IPS-18c (cell line): ENCODE measurements at regions not wholly inside any gene's neighbourhood (a gene's known extent, or its start where the extent isn't known, plus 50 kb on each side); places are given as distances from the start of the nearest gene placed in this dataset.
"Not testable (repeated sequence)": the region's sequence is repeated elsewhere in the genome, so short reads cannot be mapped to it uniquely, and the experiment has no call there.

Source experiments
- H3K4me3 ChIP-seq: 2 replicates; pipeline ENCODE4 v1.7.0; 2013; ENCODE audit warnings: low read depth, mild to moderate bottlenecking, low read length, moderate library complexity; ENCODE audit not compliant: insufficient read depth
- H3K9me3 ChIP-seq: one replicate; pipeline ENCODE4 v1.6.1; 2013; ENCODE audit warnings: mild to moderate bottlenecking, low read length, moderate library complexity; ENCODE audit not compliant: control insufficient read depth, insufficient read depth

DNA sequence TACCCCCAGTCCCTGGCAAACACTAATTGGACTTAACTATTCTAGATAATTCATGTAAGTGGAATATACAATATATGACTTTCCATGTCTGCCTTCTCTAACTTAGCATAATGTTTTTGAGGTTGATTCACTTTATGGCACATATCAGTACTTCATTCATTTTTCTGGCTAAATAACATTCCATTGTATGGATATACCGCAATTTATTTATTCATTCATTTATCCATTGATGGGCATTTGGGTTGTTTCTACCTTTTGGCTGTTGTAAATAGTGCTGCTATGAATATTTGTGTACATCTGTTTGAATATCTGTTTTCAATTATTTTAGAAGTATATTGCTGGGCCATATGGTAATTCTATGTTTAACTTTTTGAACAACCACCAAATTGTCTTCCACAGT, 616.3 kb downstream of the UTRN start:
- Histone ChIP-seq H3K9me3 (no peaks in the 10 kb centered on the region), H3K4me3 (no peak overlapping the region)

DNA sequence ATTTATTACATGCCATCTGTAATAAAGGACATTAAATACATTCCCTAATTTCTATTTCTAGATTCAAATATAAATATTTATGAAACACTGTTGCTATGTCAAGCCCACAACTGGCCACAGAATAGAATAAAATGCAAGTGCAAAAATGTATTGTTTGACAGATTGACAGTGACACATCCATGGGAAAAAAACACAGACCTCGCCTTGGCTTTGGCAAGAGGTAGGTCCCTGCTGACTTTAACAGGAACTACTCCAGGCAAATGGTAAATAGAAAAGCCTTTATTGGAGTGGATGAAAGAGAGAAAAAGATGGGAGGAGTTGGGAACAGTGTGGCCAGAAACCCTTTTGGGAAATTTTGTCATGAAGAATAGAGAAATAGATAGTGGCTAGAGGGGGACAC, 622.9 kb downstream of the UTRN start:
- Histone ChIP-seq H3K4me3 (no peak overlapping the region), H3K9me3 (no peaks in the 10 kb centered on the region)

DNA sequence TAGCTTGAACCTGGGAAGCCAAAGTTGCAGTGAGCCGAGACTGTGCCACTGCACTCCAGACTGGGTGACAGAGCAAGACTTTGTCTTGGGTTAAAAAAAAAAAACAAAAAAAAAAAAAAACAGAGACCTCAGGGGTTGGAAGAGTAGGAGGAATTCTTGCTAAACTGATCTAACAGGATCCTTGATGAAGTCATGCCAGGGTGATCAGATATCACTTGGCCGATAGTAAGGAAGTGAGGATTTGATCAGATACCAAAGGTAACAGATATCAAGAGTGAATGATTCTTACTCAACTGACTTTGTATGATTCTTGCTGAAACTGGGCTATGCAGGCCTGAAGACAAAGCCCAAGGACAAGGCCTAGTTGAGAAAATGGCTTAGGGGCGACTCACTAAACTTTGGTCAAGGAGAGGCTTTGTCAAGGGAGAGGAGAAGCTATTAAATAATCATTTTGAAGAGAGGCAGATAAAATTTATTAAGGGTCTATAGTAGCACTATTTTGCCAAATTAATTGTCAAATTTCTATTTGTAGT, 624.7 kb downstream of the UTRN start:
- H3K4me3 ChIP-seq = no peak overlapping the region
- no peaks in the 10 kb centered on the region for H3K9me3 ChIP-seq

DNA sequence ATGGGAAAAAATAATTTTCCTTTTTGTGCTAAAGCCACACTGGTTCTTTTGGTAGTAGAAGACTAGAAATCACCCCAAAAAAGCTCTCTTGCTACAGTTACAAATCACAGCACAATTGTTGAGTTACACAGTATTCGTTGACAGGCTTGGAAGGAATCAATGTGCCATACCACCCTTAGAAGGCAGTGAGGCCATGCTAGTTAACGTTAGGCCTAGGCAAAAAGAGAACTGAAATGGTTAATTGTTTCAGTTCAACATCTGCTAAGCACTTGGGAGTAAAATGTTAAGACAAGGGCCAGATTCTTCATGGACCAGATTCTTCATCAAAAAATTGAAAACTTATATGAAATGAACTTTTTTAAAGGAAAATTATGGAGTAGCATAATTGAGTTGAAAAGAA, 626.2 kb downstream of the UTRN start:
- Histone ChIP-seq H3K4me3 (no peak overlapping the region), H3K9me3 (no peaks in the 10 kb centered on the region)

DNA sequence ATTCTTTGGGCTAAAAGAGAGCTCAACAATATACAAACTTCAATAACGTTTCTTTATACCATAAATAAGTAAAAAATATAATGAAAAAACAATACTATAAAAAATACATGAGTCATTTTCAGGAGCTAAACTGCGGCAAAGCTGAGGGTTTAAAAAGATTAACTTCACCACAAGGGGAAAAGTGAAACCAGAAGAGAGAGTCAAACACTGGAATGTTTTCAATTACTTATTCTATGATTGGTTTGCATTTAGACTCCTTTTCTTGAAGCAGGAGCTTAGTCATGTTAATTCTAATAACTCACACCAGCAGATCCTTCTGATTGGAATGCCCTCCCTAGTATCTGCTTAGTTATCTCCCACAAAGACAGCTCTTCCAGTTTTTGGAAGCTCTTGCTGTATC, 627.3 kb downstream of the UTRN start:
- no peak overlapping the region for H3K4me3 ChIP-seq

DNA sequence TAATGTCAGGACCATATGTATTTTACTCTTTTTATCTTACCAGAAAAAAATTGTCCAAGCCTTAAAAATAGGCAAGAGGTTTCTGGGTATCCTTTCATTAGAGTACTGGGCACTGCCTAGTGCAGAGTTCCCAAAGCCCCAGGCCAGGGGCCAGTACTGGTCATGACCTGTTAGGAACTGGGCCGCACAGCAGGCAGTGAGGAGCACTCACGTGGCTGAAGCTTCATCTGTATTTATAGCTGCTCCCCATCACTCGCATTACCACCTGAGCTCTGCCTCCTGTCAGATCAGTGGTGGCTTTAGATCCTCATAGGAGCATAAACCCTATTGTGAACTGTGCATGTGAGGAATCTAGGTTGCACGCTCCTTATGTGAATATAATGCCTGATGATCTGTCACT, 632.9 kb downstream of the UTRN start:
- H3K9me3 ChIP-seq = no peaks in the 10 kb centered on the region
- no peak overlapping the region for H3K4me3 ChIP-seq

More for the DNA sequence above, 627.3 kb downstream of the UTRN start:
- H3K9me3 ChIP-seq = no peaks in the 10 kb centered on the region

DNA sequence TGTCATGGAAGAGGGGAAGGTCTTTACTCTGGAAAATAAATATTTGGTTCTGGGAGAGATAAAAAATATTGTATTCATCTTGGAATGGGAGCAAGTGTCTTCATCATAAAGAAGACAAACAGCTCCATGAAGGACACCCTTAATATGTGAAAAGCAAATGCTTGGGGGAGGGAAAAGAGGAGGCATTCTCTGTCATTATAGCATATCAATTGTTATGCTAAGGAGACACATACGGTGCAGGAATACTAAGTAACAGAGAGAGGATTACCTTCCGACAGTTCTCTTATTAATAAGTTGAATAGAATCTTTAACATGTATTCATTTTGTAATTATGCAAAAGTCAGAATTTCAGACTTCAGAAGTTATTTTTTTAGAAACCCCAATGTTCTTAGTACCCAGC, 634.4 kb downstream of the UTRN start:
- no peaks in the 10 kb centered on the region for H3K9me3 ChIP-seq
- no peak overlapping the region for H3K4me3 ChIP-seq

DNA sequence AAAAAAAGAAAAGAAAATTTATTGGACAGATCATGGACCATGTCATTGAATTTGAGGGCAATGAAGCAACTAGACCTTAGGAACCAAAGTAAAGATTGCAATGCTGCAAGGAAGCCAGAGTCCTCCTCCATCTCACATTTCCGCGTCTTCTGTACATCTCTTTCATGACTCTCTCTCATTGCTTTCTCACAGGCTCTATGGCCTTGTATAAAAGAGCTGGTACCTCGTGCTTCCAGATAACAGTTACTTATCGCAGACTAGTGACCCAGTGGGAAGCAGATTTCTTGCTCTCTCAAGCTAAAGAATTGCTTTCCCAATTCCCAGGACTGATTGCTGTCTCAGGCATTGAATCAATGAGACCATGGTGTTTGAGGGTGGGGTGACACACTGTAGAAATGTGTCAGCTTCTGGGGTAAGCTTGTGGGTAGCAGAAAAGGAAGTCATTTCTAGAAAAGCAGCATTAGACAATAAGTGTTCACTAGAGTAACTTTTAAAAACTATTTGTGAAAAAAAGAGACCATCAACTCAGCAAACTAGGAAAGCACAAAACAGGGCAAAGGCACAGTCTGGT, 635.3 kb downstream of the UTRN start:
- no peak overlapping the region for H3K4me3 ChIP-seq
- no peaks in the 10 kb centered on the region for H3K9me3 ChIP-seq

DNA sequence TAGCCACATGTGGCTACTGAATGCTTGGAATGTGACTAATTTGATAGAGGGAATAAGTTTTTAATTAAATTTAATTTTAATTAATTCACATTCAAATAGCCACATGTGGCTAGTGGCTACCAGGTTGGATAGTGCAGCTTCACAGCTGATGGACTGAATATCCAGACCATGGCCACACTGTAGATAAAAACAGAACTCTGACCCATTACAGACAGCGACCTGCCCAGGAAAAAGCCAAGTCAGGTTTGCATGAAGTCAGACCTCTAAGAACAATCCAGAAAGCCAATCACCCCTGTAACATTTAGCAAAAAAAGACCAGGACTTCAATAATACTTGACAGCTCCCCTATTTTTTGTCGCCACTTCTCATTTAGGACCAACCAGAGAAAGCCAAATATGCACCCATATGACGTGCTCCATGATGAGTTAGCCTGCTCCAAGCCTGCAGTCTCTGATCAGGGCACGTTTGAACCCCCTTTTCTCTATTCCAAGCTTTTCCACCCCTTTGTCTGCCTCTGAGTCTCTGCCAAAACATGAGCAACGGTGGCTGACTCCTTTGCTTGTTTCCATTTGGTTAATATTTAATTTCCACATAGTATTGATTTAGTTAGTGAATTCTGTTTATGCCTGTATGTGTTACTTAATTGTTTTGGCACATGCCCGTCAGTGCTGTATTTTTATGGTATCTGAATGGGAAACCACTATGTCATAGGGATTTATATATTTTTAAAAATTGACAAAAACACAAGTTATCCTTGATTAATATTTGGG, 636.3 kb downstream of the UTRN start:
- H3K4me3 ChIP-seq = no peak overlapping the region

DNA sequence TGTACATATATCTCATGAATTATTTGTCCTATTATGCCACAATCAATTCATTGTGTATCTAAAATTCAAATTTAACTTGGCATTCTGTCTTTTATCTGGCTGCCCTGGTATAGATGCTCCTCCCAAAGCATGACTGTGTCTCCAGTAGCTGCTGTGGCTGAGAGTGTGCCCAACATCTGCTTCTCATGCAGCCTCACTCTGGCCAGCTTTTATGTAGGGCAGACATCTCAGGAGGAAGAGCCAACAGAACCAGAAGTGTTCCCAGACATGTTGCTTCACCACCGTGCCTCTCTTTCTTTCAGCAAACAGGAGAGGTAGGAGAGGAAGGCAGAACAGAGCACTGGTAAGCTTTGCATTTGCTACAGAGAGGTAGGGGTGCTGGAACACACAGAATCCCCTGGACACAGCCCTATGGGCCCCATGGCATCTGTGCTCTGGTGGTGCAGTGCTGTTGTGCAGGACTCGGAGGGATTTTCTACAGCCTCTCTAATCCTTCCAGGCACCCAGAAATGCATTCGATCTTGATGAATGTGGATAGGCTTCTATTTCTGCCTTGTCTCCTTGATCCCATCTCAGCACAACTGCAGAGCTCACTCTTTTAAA, 637.1 kb downstream of the UTRN start:
- Histone ChIP-seq H3K4me3 (no peak overlapping the region), H3K9me3 (no peaks in the 10 kb centered on the region)

More for the DNA sequence above, 636.3 kb downstream of the UTRN start:
- H3K9me3 ChIP-seq = no peaks in the 10 kb centered on the region

DNA sequence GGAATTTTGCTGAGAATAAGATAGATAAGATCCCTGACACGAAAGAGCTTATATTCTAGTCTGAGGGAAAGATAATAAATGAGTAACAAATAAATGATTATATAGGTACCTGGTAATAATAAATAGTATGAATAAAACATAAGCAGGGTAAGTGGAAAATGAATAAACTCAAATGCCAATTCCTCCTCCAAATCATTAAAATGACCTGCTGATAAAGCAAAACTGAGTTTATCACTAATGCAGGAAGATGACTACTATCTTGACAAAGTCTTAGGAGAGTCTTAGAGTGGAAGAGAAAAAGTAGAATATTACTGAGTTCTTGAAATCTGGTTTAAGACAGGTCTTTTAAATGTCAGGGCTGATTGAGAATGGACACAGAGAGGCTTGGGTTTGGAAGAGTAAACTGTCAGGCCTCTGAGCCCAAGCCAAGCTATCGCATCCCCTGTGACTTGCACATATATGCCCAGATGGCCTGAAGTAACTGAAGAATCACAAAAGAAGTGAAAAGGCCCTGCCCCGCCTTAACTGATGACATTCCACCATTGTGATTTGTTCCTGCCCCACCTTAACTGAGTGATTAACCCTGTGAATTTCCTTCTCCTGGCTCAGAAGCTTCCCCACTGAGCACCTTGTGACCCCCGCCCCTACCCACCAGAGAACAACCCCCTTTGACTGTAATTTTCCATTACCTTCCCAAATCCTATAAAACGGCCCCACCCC, 637.8 kb downstream of the UTRN start:
- not testable (repeated sequence) for H3K9me3 ChIP-seq, H3K4me3 ChIP-seq

DNA sequence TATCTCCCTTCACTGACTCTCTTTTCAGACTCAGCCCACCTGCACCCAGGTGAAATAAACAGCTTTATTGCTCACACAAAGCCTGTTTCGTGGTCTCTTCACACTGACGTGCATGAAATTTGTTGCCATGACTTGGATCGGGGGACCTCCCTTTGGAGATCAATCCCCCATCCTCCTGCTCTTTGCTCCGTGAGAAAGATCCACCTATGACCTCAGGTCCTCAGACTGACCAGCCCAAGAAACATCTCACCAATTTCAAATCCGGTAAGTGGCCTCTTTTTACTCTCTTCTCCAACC, 638.3 kb downstream of the UTRN start:
- not testable (repeated sequence) for H3K9me3 ChIP-seq, H3K4me3 ChIP-seq

DNA sequence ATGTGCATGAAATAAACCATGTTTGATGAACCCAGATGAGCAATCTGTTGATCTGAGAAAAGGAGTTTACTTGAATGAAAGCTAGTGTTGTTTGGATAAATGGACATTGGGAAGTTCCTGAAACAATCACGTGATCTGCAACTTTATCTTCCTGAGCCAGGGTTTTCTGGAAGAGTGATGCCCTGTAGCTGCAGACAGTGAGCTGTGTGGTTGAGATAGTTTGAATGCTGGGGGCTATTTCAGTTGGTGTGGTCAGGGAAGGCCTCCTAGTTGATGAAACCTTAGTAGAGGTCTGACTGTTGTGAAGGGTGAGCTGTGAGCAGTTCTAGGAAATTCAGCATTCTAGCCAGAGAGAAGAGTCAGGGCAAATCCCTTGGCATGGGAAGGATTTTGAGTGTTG, 643.7 kb downstream of the UTRN start:
- H3K4me3 ChIP-seq = no peak overlapping the region
- no peaks in the 10 kb centered on the region for H3K9me3 ChIP-seq

DNA sequence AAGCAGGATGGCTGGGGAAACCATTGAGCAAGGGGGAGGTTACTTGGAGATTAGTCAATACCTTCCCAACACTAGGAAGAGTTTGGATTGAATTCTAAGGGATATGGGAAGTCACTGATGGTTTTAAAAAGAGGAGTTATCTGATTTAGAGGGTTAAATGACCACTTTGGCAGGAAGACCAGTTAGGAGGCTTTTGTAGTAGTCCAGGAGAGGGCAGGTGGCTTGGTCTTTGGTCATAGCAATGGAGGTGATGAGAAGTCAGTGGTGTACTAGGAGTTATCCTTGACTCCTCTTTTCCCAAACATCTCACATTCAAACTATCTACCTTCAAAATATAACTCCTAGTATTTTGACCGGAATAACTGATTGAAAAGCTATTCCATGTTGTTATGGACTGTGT, 644.1 kb downstream of the UTRN start:
- H3K4me3 ChIP-seq = no peak overlapping the region
- H3K9me3 ChIP-seq = no peaks in the 10 kb centered on the region

DNA sequence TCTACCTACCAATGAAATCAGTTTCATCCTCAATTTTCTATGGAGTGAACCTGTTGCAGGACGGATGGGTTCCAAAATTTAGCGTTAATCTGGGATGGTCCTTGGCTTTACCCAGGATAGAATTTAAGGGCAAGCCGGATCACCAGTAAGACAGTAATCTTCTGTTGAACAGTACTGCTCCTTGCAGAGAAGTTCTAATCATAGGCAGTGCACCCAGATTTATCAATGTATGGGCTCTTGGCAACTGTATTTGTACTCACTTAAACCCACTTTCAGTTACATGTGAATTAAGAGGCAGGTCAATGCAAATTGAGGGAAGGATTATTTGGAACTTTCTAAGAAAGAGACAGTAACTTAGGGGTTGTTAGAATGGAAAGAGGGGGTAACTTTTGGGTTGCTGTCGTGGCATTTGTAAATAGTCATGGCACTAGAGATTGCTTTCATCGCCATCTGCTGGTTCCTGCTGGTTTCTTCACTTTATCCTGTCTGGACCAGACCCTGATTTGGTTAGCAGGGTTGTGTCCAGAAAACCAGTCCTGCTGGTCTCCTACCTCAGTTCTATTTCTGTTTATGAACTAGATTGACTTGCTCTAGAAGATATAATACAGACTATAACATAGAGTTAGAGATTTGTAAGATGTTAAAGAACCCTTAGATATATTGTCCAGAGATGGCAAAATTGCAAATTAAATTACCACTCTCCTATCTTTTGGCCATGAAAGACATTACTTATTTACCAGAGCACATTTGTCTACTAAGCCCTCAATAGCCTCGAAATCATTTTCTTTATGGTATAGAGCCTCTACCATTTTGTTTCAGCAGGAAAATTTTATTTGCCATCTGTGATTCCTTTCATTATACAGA, 646.3 kb downstream of the UTRN start:
- Histone ChIP-seq H3K9me3 (no peaks in the 10 kb centered on the region), H3K4me3 (no peak overlapping the region)

DNA sequence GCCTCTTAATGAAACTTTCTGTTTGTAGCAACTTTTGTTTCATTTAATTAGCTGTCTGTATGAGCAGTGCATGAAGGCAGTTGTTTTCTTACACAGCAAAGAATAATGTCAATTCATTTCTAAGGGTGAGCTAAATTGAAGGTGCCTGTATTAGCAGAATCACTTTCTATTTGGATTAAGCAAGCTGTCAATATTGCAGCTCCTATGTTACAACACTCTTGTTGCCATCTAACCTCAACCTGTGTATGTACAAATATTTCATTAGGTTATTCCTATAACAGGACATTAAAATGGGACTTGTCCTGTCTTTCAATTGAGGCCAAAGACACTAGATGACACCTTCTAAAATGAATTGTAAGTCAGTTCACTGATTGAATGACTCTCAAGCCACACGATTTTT, 647.5 kb downstream of the UTRN start:
- Histone ChIP-seq H3K4me3 (no peak overlapping the region), H3K9me3 (no peaks in the 10 kb centered on the region)

DNA sequence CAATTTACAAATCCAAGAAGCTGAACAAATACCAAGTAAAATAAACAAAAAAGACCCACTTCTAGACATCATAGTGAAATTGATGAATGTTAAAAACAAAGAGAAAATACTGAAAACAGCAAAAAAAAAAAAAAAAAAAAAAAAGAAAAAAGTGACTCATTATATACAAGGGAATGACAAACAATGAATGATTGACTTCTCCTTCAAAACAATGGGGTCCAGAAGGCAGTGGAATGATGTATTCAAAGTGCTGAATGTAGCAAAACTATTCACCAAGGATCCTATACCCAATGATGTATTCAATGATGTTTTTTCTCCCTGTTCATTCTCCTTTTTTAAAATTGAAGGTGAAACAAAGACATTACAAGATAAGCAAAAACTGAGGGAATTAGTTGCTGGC, 650.0 kb downstream of the UTRN start:
- H3K4me3 ChIP-seq = no peak overlapping the region
- no peaks in the 10 kb centered on the region for H3K9me3 ChIP-seq
